DMS 273 (cell line): ENCODE measurements at regions not wholly inside any gene's neighbourhood (a gene's known extent, or its start where the extent isn't known, plus 50 kb on each side); places are given as distances from the start of the nearest gene placed in this dataset.
"Not testable (repeated sequence)": the region's sequence is repeated elsewhere in the genome, so short reads cannot be mapped to it uniquely, and the experiment has no call there.

ENCODE experiments used
- DNase-seq: peaks from one replicate; lab custom pipeline; 2025; ENCODE audit not compliant: unreplicated experiment; lab: John Stamatoyannopoulos, UW

DNA sequence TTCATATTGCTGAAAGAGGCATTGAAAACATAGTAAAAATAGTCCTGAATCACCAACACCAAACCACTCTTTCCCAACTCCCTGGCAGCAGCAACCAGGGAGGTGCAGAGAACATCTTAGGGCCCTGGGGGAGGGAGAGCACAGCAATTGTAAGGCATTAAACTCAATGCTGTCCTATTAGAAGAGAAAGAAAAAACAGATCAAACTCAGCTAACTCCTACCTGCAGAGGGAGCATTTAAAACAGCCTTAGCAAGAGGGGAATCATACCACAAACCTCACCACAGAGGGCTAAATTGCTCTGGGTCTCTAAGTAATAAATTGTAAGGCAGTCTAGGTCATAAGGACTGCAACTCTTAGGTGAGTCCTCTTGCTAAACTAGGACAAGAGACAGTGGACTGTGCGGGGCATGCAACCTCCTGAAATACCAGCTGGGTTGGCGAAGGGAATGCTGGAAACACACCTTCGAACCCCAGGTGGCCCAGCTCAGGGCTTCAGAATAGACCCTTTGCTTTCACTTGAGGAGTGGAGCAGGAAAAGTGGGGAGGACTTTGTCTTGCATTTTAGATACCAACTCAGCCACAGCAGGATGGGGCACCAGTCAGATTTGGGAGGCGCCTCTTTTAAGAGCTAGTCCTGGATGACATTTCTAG lies 697.1 kb upstream of the FAT3 start:
- no peak for DNase-seq

DNA sequence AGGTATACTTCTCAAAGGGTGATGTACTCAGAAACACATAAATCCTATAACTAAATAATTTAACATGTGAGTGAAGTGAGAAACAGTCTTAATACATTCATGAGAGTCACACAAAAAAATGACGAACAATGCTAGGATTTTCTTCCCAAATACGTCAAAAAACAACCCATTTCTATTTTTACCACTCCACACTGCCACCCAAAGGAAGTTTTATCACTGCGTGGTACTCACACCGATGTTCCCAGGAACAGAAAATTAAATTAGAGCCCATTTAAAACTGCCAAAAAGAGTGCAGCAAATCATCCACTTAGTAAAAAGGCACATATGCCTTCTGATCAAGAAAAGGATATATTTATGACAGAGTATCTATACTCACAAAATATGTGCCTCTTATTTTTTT lies 710.9 kb upstream of the FAT3 start:
- DNase-seq: peak; percentile 0

DNA sequence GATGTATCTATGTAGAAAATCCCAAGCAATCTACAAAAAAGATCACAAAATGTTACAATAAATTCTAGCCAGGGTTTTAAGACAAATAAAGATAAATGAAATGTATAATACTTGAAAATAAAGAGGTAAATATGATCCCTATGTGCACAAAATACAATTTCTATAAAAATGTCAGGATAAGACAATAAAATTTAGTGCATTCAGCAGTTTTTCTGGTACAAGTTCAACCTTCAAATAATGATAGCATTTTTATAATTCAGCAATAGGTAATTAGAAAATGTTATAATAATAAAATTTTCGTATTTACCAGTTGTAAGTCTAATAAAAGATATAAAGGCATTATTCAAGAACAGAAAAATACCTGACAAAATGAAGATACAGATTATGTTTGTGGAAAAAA lies 726.8 kb upstream of the FAT3 start:
- DNase-seq: no peak

DNA sequence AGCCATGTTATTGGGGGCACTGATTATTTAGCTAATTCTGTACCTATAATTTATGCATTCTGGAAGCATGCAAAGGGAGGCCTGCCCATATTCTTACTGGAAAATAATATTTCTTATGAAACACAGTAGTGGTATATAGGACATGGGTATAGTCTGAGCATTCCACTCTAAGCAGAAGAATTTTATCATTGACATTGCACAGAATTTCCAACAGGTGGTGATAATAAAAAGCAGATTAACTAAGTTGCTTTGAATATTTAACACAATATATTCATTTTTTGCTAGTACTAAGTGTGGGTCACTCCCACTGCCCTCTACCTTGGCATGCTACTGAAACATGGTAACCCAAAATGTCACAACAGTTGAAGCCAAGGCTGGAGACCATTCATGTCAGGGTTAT lies 728.8 kb upstream of the FAT3 start:
- DNase-seq: no peak

DNA sequence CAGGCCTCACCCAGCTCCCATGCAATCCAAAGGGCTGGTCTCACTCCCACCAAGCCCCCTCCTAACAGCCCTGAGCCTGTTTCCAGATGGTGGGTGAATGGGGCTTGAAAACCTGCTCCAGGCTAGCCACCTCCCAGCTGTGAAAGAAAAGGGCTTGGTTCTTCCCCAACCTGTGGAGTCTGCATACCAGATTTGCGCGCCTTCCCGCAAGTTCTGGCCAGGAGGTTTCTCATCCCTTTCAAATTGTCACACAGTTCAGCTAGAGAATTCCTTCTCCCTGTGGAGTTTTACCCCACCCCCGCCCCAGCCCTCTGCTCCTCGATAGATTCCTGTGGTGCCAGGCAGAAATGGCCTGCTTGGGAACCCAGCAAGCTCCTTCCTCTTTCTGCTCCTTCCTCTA lies 734.6 kb upstream of the FAT3 start:
- DNase-seq: no peak

DNA sequence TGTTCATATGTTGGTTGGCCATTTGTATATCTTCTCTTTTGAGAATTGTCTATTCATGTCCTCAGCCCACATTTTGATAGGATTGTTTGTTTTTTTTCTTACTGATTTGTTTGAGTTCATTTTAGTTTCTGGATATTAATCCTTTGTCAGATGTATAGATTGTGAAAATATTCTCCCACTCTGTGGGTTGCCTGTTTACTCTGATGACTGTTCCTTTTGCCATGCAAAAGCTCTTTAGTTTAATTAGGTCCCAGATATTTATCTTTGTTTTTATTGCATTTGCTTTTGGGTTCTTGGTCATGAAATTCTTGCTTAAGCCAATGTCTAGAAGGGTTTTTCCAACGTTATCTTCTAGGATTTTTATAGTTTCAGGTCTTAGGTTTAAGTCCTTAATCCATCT lies 740.7 kb upstream of the FAT3 start:
- DNase-seq: not testable (repeated sequence)

DNA sequence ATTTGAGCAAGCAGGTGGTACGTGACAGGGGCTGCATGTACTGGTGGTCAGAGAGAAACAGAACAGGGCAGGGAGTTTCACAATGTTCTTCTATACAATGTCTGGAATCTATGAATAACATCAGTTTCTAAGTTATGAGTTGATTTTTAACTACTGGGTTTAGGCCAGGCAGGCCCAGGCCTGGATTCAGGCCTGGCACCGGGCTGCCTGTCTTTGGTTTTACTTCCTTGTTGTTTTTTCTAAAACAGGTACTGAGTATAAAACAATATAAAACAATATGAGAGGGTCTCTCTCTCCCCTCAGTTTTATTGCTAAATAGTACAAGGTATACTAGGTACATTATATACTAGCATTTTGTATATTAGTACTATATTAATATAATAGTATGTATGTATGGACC lies 742.7 kb upstream of the FAT3 start:
- DNase-seq: not testable (repeated sequence)

DNA sequence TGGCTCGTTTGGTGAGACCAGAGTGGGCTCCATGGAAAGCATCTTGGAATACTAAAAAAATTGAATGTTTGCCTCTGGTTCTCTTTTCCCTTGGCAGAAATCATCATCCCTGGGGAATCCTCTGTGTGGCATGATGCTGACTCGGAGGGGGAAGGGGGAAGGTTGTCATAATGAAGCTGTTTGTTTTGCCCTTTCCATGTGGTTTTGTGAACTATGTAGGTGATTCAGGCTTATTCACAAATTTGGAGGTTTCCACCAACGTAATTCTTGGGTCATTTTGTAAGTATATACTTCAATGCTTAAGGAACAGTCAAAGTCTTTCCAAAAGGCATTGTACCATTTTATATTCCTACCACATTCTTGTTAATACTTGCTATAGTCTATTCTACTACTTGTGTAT lies 754.0 kb upstream of the FAT3 start:
- no peak for DNase-seq

DNA sequence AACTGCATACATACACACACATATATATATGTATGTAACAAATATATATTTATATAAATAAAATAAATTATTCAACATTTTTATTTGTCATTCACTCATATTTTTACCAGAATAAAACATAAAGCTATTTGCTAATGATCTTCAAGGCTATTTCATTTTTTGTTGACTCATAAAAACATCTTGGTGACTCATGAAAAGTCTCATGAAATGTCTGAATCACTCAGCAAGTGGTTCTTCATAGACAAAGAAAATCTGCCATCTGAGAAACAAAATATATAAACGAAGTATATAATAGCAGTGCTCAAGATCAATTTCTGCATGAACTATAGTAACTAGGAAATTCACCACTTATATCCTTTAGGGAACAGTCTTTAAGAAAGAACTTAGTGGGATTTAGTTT lies 764.8 kb upstream of the FAT3 start:
- no peak for DNase-seq

DNA sequence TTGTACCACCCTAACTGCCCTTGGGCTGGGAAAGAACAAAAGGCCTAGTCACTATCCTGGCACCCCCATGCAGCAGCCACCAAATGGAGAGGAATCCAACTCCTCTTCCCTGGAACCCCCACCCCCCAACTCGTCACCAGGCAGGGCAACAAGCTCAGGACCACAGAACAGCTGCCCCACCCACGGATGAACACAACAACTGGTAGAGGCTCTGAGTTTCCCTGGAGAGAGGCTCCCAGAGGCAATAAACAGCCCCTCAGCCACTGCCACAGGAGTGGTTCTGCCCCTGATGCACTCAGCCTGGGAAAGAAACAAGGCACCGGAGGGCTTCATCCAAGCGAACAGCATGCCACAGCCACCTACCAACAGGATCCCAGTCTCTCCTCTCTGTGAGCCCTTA lies 778.4 kb upstream of the FAT3 start:
- DNase-seq: no peak

DNA sequence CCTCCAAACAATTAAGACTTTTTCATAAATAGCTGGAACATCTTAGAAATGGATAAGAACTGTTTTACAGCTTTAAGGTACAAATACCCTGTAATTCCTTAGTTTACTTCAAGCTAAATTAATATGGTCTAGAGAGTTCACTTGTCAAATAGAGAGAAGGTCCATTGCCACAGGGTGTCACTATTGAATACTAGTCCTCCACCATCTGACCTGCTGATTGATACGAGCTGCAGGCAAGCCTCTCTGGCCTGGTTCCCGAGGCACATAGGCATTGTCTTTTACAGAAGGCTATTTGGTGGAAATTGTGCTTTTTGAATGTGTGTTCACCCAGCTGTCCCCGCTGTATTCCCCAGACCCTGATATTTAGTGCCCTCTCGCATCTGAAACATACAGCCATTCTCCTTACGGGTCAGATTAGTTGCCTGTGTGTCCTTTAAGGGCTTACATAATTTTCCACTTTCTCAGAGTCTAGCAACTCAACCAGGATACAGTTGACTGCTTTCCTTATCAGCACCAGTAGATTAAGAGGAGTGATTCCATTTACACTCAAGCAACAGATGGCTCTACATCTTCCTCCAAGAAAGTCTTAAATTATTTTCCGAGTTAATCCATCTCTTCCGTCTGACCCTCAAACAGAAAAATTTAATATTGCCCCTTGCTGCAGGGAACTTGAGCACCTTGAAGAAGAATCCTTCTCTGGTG lies 788.8 kb upstream of the FAT3 start:
- peak; percentile 3 for DNase-seq

DNA sequence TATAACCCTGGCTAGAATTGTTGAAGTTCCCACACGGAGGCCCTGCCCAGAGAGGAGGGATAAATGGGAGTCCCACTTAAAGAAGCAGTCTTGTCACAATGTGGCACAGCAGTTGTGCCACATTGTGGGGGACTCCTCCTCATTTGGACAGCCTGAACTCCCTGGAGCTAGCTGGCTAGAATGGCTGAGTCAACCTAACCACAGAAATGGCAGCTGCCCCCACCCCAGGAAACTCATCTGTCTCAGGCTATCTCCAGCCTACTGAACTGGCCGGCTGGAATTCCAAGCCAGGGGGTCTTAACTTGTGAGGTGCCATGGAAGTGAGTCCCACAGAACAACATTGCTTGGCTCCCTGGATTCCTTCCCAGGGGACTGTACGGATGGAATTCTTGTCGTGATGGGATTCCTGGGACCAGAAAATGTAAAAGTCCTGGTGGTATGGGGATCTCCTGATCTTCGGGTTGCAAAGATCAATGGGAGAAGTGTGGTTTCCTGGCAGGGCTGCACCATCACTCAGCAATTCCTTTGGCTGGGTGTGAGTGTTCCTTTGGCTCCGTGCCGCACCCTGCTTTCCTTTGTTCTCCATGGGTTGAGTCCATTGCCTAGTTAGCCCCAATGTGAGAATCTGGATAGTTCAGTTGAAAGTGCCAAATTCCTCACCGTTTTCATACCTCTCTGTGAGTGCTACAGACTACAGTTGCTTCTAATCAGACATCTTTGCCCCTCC lies 791.2 kb upstream of the FAT3 start:
- DNase-seq: no peak

DNA sequence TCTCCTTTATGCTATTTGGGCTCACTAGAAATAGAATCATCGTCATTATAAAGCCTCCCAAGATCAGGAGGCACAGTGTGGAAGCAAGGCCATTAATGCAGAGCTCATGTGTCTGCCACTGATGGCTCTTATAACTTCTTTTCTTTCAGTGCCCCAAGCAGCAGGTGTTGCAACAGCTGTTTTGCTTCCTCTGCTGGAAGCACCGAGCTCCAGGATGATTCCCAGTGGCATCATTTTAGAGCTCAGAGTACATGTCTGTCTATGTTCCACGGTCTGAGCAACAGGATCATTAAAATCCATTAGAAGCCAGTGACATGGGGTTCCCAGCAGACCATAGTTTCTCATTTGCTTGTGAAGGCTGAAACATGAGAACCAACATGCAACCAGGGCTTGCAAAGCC lies 803.0 kb upstream of the FAT3 start:
- DNase-seq: peak; percentile 80

DNA sequence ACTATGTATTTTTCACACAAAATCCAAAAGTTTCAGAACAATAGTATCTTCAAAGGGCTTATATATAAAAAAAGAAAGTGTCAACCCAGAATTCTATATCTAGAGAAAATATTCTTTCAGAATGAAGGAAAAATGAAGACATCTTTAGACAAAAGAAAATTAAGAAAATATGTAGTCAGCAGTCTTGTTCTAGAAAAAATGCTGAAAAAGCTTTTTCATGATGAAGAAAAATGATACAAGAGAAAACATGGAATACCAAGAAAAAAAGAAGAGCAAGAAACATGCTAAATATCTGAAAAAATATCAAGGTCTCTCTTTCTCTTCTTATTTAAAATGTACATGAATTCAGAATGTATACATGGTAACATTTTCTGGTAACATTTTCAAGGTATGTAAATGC lies 816.8 kb upstream of the FAT3 start:
- DNase-seq: no peak

DNA sequence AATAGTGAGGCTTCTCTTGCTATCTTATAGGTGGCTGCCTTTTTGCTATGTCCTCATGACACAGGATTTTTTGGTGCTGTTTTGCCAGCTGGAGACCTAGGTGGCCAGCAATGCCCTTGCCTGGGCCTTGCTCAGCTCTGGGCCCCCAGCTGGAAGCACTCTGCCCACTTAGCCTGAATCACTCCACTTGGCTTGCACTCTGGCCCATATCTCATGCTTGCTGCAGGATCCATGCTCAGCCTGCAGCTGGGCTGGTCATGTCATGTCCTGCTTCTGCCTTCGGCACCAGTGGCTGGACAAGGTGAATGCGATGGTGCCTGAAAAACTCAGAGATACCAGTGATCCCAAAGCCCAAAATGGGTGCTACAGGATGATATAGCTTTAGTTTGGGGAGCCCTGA lies 818.6 kb upstream of the FAT3 start:
- DNase-seq: no peak

DNA sequence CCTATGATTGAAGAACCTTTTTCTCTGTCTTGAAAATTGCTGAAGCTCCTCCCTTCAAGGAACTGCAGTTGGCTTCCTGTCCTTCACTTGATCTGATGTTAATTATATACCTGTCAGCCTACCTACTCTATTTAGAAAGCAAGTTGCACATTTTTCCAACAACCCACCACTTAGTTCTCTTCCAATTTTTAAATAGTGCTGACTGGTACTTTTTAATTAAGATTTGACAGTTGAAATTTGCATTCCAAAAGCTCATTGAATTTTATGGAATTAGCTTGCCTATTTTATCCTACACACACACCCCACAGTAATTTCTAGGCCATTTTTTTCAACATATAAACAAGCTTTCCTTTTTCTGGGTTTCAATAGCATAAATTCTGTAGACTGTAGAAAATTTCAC lies 820.3 kb upstream of the FAT3 start:
- DNase-seq: no peak

DNA sequence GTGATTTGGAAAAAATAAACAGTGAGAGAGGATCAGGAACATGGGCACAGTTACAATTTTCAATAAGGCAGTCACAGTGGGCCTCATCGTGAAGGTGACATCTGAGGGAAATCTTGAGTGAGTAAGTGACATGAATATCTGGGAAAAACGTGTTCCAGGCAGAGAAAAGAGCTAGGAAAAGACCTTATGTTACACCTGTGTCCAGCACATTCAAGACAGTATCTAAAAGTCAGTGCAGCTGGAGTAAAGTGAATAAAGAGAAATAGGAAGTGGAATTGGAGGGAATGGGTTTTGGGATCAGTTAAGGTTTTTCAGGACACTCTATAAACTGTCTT lies 827.5 kb upstream of the FAT3 start:
- no peak for DNase-seq

DNA sequence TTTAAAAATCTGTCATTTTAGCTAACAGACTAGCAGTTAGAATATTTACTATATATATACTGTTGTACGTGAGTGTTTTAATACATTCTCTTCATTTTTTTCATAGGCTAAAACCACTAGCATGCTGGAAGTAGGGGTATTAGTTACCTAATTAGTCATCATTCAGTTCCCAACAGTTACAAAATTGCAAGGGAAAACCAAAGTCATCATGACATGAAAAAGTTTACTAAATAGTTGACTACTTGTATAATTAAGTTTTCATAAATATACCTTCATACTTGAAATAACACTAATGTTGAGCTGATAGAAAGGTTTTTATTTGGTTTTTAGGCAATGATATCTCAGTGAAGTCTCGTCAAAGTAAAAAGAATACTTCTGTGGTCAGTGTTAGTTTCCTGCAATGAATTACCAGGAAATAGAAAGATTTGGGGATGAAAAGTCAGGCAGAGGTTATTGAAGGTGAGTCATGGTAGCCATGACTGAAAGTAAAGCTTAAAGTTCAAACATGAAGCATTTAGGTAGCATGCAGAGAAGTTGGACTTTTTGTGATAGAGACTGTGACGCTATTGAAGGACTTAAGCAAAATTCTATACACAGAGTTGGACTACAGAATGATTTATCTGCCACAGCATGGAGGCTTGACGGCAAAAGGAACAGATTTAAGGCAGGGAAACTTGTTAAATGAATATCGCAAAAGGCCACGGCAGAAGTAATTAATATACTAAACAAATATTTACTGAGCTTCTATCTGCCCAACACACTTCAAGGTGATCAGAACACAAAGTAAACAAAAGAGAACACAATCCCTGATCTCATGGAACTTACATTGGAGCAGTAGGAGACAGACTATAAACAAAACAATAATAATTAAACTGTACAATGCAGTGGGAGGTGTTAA lies 828.1 kb upstream of the FAT3 start:
- no peak for DNase-seq

DNA sequence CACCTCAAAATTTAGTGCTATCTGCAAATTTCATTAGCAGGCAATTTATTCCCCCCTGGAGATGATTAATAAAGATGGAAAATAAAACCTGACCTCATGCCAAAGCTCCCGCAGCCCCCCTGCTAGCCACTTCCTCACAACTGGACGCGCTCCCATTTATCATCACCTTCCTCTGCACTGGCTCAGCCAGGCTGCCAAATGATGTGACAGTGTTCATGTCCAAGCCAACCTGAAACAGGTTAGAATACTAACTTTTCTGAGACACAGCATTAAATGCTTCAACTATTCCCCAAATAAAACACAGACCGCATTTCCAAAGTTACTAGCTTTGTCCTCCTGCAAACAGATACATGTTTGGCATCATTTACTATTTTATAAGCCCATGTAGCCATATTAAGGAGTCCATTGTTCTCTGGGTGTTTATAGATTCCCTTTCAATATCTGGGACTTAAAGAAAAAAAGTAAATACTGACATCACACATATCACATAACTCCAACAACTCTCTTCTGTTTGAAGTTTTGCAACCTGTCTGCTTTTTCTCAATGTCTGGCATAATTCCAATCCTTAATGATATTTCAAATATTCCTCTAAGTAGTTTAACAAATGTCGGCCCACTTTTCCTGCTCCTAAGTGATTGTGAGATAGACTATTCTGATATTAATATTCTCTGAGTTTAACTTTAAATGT lies 829.7 kb upstream of the FAT3 start:
- no peak for DNase-seq

DNA sequence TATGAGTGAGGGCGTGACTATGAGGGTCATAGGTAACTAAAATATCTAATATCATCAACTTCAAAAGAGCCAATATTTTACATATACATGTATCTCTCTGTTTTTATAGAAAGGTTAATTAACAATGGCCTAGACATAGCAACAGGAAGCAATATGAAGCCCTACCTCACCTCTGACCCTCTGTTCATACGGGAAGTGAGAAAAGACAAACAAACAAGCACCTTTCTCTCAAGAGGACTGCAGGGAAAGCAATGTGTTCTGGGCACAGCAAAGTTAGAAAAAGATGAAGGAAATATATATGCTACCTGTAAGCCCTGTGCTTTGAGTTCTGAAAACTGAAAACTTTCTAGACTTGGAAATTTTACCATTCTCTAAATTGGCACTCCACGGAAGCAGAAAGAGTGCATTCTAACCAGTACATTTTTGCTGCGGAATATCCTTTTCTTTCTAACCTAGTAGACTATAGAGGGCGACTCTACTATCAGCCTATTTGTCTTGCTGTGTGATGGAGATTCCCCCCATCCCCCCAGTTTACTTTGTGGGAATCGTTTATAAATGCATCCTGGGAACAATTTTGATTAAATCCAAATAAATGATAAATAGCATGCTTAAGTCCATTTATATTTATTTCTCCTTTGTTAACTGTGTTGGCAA lies 830.4 kb upstream of the FAT3 start:
- DNase-seq: no peak
